Chondrocyte (in vitro differentiated cells): ENCODE measurements at regions not wholly inside any gene's neighbourhood (a gene's known extent, or its start where the extent isn't known, plus 50 kb on each side); places are given as distances from the start of the nearest gene placed in this dataset.

Experiments
- DNase-seq: peaks from one replicate; pipeline ENCODE4 v3.0.0; 2021; ENCODE audit warnings: mixed read lengths, low spot score
- H3K27ac Mint-ChIP-seq: one replicate; pipeline ENCODE4 v1.8.0; 2021; ENCODE audit warnings: mild to moderate bottlenecking, moderate library complexity, mixed read lengths; ENCODE audit not compliant: unreplicated experiment
- H3K27me3 Mint-ChIP-seq: 2 replicates; pipeline ENCODE4 v1.8.0; 2021; ENCODE audit warnings: low read depth, mixed read lengths
- H3K36me3 Mint-ChIP-seq: 2 replicates; pipeline ENCODE4 v1.8.0; 2021; ENCODE audit warnings: low read depth, mixed read lengths
- H3K4me1 Mint-ChIP-seq: 2 replicates; pipeline ENCODE4 v1.8.0; 2021; ENCODE audit warnings: low read depth, mild to moderate bottlenecking, mixed read lengths
- H3K4me3 Mint-ChIP-seq: one replicate; pipeline ENCODE4 v1.8.0; 2021; ENCODE audit warnings: mild to moderate bottlenecking, moderate library complexity, mixed read lengths; ENCODE audit not compliant: unreplicated experiment
- H3K9me3 Mint-ChIP-seq: 2 replicates; pipeline ENCODE4 v1.8.0; 2021; ENCODE audit warnings: low read depth, mixed read lengths
- CTCF ChIP-seq: fragments of 200-600 bp; sonication (generic); IDR thresholded peaks from 2 replicates; pipeline ENCODE4 v1.5.0; 2021; ENCODE audit warnings: antibody characterized with exemption, mild to moderate bottlenecking, moderate library complexity

- H3K36me3 Mint-ChIP-seq, result no peaks in the 10 kb centered on the region
- TF ChIP-seq CTCF, result no peak
These were observed 568.7 kb upstream of the RGS18 start for GRCh38 chr1:191589536-191589935.

DNA sequence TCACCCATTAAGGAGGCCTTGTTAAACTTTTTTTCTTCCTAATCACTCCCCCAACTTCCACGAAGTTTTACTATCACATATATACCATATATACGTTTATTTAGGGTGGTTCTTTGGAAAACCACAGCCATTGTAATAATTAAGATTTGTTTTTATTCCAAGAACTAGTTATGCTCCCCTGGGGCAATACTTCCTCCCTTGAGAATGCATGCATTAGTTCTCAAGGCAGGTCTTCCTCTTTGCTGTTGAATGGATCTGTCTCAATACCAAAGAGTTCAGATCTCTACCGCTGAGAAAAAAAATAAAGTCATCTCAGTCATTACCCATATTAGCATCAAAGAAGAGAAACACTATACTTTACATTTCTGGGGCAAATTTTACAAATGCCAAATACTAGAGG lies 567.7 kb upstream of the RGS18 start:
- H3K4me1 Mint-ChIP-seq, result peaks cover 11% of the 10 kb centered on the region
- DNase-seq, result no peak
- no peaks in the 10 kb centered on the region for H3K9me3 Mint-ChIP-seq
- H3K27me3 Mint-ChIP-seq, result no peaks in the 10 kb centered on the region
- H3K4me3 Mint-ChIP-seq, result no peak overlapping the region
- TF ChIP-seq CTCF, result no peak
- no peaks in the 10 kb centered on the region for H3K36me3 Mint-ChIP-seq
- H3K27ac Mint-ChIP-seq, result no peak overlapping the region

More at GRCh38 chr1:191589536-191589935, 568.7 kb upstream of the RGS18 start:
- H3K27me3 Mint-ChIP-seq, result no peaks in the 10 kb centered on the region
- no peak overlapping the region for H3K27ac Mint-ChIP-seq
- no peak for DNase-seq
- H3K4me3 Mint-ChIP-seq, result no peak overlapping the region
- H3K9me3 Mint-ChIP-seq, result peaks cover 4% of the 10 kb centered on the region
- peaks cover 11% of the 10 kb centered on the region for H3K4me1 Mint-ChIP-seq

GRCh38 chr1:191592039-191592438 lies 566.2 kb upstream of the RGS18 start:
- Mint-ChIP-seq H3K4me1 (peaks cover 11% of the 10 kb centered on the region), H3K27me3 (no peaks in the 10 kb centered on the region), H3K27ac (no peak overlapping the region), H3K9me3 (no peaks in the 10 kb centered on the region), H3K36me3 (no peaks in the 10 kb centered on the region), H3K4me3 (no peak overlapping the region)
- DNase-seq, result no peak
- TF ChIP-seq CTCF, result no peak

- no peak overlapping the region for H3K27ac Mint-ChIP-seq
- DNase-seq, result no peak
- no peaks in the 10 kb centered on the region for H3K9me3 Mint-ChIP-seq
- peaks cover 11% of the 10 kb centered on the region for H3K4me1 Mint-ChIP-seq
- H3K36me3 Mint-ChIP-seq, result no peaks in the 10 kb centered on the region
- no peak overlapping the region for H3K4me3 Mint-ChIP-seq
- H3K27me3 Mint-ChIP-seq, result no peaks in the 10 kb centered on the region
- no peak for TF ChIP-seq CTCF
These were observed 565.4 kb upstream of the RGS18 start for GRCh38 chr1:191592907-191593306.

DNA sequence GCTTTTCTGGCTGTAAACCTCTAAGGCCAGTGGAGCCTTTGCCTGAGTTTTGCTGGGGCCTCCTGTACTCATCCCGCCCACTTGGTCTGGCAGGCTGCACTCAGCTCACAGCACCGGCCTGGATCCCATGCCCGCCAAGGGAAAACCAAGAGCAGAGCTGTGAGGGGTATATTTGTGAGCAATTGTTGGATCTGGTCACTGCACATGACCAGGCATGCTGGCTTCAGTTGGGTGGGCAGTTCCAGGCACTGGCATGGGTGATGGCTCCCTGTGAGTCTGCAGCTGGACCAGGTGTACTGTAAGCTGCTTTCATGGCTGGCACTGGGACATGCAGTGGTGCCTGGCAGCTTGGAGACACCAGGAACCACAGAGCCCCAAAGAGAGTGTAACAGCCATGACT lies 563.1 kb upstream of the RGS18 start:
- H3K27ac Mint-ChIP-seq, result no peak overlapping the region
- H3K36me3 Mint-ChIP-seq, result no peaks in the 10 kb centered on the region
- H3K27me3 Mint-ChIP-seq, result no peaks in the 10 kb centered on the region
- no peaks in the 10 kb centered on the region for H3K9me3 Mint-ChIP-seq
- H3K4me3 Mint-ChIP-seq, result no peak overlapping the region
- no peak for DNase-seq
- peaks cover 6% of the 10 kb centered on the region for H3K4me1 Mint-ChIP-seq
- no peak for TF ChIP-seq CTCF
